ENCODE measurements at regions not wholly inside any gene's neighbourhood (a gene's known extent, or its start where the extent isn't known, plus 50 kb on each side); places are given as distances from the start of the nearest gene placed in this dataset.
"Not testable (repeated sequence)": the region's sequence is repeated elsewhere in the genome, so short reads cannot be mapped to it uniquely, and the experiment has no call there.

DNA sequence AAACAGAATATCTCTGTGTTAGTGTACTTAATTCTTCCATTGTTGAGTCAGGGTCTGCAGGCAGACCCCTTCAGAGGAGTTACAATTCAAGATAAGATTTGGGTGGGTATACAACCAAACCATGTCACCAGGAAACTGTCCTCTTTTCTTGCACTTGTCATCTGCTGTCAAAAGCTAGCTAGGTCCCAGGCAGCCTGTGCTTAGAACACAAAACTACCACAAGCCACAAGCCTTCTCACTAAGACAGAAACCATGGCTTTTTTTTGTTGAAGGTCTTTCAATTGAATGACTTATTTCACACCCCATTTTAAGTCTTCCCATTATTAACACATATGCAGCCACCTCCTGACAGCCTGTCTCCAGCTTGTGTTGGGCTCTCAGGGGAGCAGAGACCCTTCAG, 2345.1 kb downstream of the TP53TG3F start:
- ATAC-seq (replicated peaks in 6 of 8); H3K4me1 ChIP-seq (replicated peaks in 1 of 2); H3K4me3 ChIP-seq; in situ Hi-C loops (cut with MboI; ENCODE audit: low pct_unique_long_range_greater_than_20kb in 2 of 9, low sequenced_read_pairs in 9 of 9, unreplicated experiment in 9 of 9); H3K27ac ChIP-seq: not testable (repeated sequence)

GRCh38 chr16:35823342-35823741, 2363.9 kb downstream of the TP53TG3F start:
- in situ Hi-C loops (cut with MboI; ENCODE audit: low pct_unique_long_range_greater_than_20kb in 2 of 9, low sequenced_read_pairs in 9 of 9, unreplicated experiment in 9 of 9) = no loop called here
- H3K4me3 ChIP-seq = no peak overlapping the region
- H3K27ac ChIP-seq = no peak overlapping the region
- no peaks in the 10 kb centered on the region for H3K4me1 ChIP-seq (replicated peaks in 1 of 2)
- no peak for ATAC-seq (replicated peaks in 6 of 8)

GRCh38 chr16:35841632-35842031, 2382.2 kb downstream of the TP53TG3F start:
- WGBS, 10 experiments = 0 to 7% (median 2%) methylated on average over 1 to 3 of the region's 3 CpGs; no CpG with 5 or more reads in 2 of the 10 experiments
- H3K4me1 ChIP-seq (replicated peaks in 1 of 2) = no peaks in the 10 kb centered on the region
- no peak overlapping the region for H3K4me3 ChIP-seq
- in situ Hi-C loops (cut with MboI; ENCODE audit: low pct_unique_long_range_greater_than_20kb in 2 of 9, low sequenced_read_pairs in 9 of 9, unreplicated experiment in 9 of 9) = no loop called here
- no peak for ATAC-seq (replicated peaks in 6 of 8)
- H3K27ac ChIP-seq = no peak overlapping the region

DNA sequence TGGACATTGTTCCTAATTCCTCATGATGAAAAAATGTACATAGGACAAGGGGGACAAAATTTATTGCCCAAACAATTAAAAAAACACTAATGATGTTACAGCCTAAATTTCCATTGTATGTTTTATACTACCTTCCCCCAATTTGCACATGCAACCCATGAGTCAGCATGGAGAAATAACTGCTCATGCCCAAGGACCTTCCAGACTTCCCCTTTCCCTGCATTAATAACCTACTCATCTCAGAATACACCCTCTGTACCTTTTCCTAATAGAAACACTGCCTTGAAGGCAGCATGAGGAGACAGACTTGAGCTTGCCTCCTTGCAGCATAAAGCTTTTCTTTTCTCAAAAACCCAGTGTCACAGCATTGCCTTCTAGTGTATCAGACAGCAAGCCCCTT, 2402.8 kb downstream of the TP53TG3F start:
- H3K4me1 ChIP-seq (replicated peaks in 1 of 2) = no peaks in the 10 kb centered on the region
- H3K27ac ChIP-seq = no peak overlapping the region
- H3K4me3 ChIP-seq = no peak overlapping the region
- peak in 1 of 8 experiments; percentile 22 for ATAC-seq (replicated peaks in 6 of 8)
- in situ Hi-C loops (cut with MboI; ENCODE audit: low pct_unique_long_range_greater_than_20kb in 2 of 9, low sequenced_read_pairs in 9 of 9, unreplicated experiment in 9 of 9) = no loop called here

GRCh38 chr16:35868630-35869029, 2409.2 kb downstream of the TP53TG3F start:
- ATAC-seq (replicated peaks in 6 of 8) = no peak
- Histone ChIP-seq H3K4me1 (replicated peaks in 1 of 2) (no peaks in the 10 kb centered on the region), H3K4me3 (no peak overlapping the region), H3K27ac (no peak overlapping the region)
- in situ Hi-C loops (cut with MboI; ENCODE audit: low pct_unique_long_range_greater_than_20kb in 2 of 9, low sequenced_read_pairs in 9 of 9, unreplicated experiment in 9 of 9) = no loop called here
- WGBS, 10 experiments = 0 to 71% (median 12%) methylated on average over 1 to 3 of the region's 3 CpGs; no CpG with 5 or more reads in 4 of the 10 experiments

GRCh38 chr16:35873472-35873871, 2414.1 kb downstream of the TP53TG3F start:
- 0 to 57% (median 20%) methylated on average over 1 to 4 of the region's 4 CpGs; no CpG with 5 or more reads in 1 of the 10 experiments for WGBS, 10 experiments
- peak in 2 of 8 experiments; percentile 77 to 91 for ATAC-seq (replicated peaks in 6 of 8)
- in situ Hi-C loops (cut with MboI; ENCODE audit: low pct_unique_long_range_greater_than_20kb in 2 of 9, low sequenced_read_pairs in 9 of 9, unreplicated experiment in 9 of 9) = no loop called here
- H3K27ac ChIP-seq = no peak overlapping the region
- no peak overlapping the region for H3K4me3 ChIP-seq
- H3K4me1 ChIP-seq (replicated peaks in 1 of 2) = no peaks in the 10 kb centered on the region

DNA sequence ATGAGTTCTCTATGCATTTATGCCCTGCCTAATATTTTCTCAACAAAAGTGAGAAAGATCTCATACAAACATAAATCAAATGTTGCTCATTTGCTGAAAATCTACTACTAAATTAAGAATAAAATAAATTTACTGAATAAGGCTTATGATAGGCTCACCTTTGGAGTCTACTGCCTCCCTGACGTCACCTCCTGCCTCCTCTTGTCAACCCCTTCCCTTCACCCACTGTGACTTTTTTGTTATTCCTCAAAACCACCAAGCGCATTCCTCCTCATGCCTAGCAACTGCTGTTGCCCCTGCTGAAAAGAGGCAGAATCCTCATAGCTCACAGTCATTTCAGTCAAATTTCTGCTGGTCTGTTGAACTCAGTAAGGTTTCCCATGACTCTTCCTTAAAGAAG, 2422.2 kb downstream of the TP53TG3F start:
- Histone ChIP-seq H3K27ac (no peak overlapping the region), H3K4me3 (no peak overlapping the region), H3K4me1 (replicated peaks in 1 of 2) (no peaks in the 10 kb centered on the region)
- in situ Hi-C loops (cut with MboI; ENCODE audit: low pct_unique_long_range_greater_than_20kb in 2 of 9, low sequenced_read_pairs in 9 of 9, unreplicated experiment in 9 of 9) = no loop called here
- 21 to 100% (median 54%) methylated on average over 1 to 2 of the region's 2 CpGs; no CpG with 5 or more reads in 2 of the 10 experiments for WGBS, 10 experiments
- ATAC-seq (replicated peaks in 6 of 8) = no peak

- Histone ChIP-seq H3K4me1 (replicated peaks in 1 of 2) (no peaks in the 10 kb centered on the region), H3K27ac (no peak overlapping the region), H3K4me3 (no peak overlapping the region)
- in situ Hi-C loops (cut with MboI; ENCODE audit: low pct_unique_long_range_greater_than_20kb in 2 of 9, low sequenced_read_pairs in 9 of 9, unreplicated experiment in 9 of 9) = no loop called here
- no peak for ATAC-seq (replicated peaks in 6 of 8)
- 22 to 60% (median 60%) methylated on average over 1 of the region's 1 CpG; no CpG with 5 or more reads in 7 of the 10 experiments for WGBS, 10 experiments
Measured at GRCh38 chr16:35906440-35906839, 2447.0 kb downstream of the TP53TG3F start.

- no peaks in the 10 kb centered on the region for H3K4me1 ChIP-seq (replicated peaks in 1 of 2)
- 17 to 88% (median 53%) methylated on average over 1 to 5 of the region's 7 CpGs; no CpG with 5 or more reads in 4 of the 10 experiments for WGBS, 10 experiments
- H3K27ac ChIP-seq = no peak overlapping the region
- no peak overlapping the region for H3K4me3 ChIP-seq
- ATAC-seq (replicated peaks in 6 of 8) = no peak
- in situ Hi-C loops (cut with MboI; ENCODE audit: low pct_unique_long_range_greater_than_20kb in 2 of 9, low sequenced_read_pairs in 9 of 9, unreplicated experiment in 9 of 9) = no loop called here
Measured at GRCh38 chr16:35908152-35908551, 2448.7 kb downstream of the TP53TG3F start.

DNA sequence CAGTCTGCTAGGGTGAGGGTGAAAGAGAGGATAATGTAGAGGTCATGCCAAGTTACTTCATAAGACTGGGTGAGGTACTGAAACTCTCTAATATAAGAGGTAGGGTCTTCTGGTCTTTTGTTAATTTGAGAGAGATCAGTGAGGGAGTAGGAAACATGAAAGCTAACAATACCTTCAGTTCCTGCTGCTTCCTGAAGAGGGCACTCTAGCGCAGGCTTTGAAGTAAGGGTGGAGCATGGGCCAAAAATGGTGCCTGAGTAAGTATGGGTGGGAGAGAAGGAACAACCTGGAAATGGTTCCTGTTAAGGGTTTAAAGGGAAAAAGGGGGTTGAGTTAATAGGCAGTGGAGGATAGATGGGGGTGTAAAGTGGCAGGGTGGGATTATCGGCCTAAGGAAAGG, 2449.5 kb downstream of the TP53TG3F start:
- H3K4me3 ChIP-seq = no peak overlapping the region
- H3K27ac ChIP-seq = no peak overlapping the region
- peak in 2 of 8 experiments; percentile 22 to 24 for ATAC-seq (replicated peaks in 6 of 8)
- WGBS, 10 experiments = 0 to 100% (median 38%) methylated on average over 1 to 2 of the region's 2 CpGs; no CpG with 5 or more reads in 1 of the 10 experiments
- in situ Hi-C loops (cut with MboI; ENCODE audit: low pct_unique_long_range_greater_than_20kb in 2 of 9, low sequenced_read_pairs in 9 of 9, unreplicated experiment in 9 of 9) = no loop called here
- H3K4me1 ChIP-seq (replicated peaks in 1 of 2) = no peaks in the 10 kb centered on the region

- Histone ChIP-seq H3K4me1 (replicated peaks in 1 of 2) (no peaks in the 10 kb centered on the region), H3K27ac (no peak overlapping the region), H3K4me3 (no peak overlapping the region)
- 7 to 83% (median 43%) methylated on average over 1 to 6 of the region's 6 CpGs for WGBS, 10 experiments
- in situ Hi-C loops (cut with MboI; ENCODE audit: low pct_unique_long_range_greater_than_20kb in 2 of 9, low sequenced_read_pairs in 9 of 9, unreplicated experiment in 9 of 9) = no loop called here
- no peak for ATAC-seq (replicated peaks in 6 of 8)
Measured at GRCh38 chr16:35909351-35909954, 2450.0 kb downstream of the TP53TG3F start.

GRCh38 chr16:35910409-35910808, 2451.0 kb downstream of the TP53TG3F start:
- no peak overlapping the region for H3K4me3 ChIP-seq
- in situ Hi-C loops (cut with MboI; ENCODE audit: low pct_unique_long_range_greater_than_20kb in 2 of 9, low sequenced_read_pairs in 9 of 9, unreplicated experiment in 9 of 9) = no loop called here
- no peaks in the 10 kb centered on the region for H3K4me1 ChIP-seq (replicated peaks in 1 of 2)
- 0 to 90% (median 43%) methylated on average over 1 to 4 of the region's 4 CpGs; no CpG with 5 or more reads in 1 of the 10 experiments for WGBS, 10 experiments
- no peak for ATAC-seq (replicated peaks in 6 of 8)
- no peak overlapping the region for H3K27ac ChIP-seq

GRCh38 chr16:35911899-35912298, 2452.5 kb downstream of the TP53TG3F start:
- H3K27ac ChIP-seq = no peak overlapping the region
- WGBS, 10 experiments = 0 to 89% (median 29%) methylated on average over 1 to 5 of the region's 8 CpGs; no CpG with 5 or more reads in 5 of the 10 experiments
- no peaks in the 10 kb centered on the region for H3K4me1 ChIP-seq (replicated peaks in 1 of 2)
- in situ Hi-C loops (cut with MboI; ENCODE audit: low pct_unique_long_range_greater_than_20kb in 2 of 9, low sequenced_read_pairs in 9 of 9, unreplicated experiment in 9 of 9) = no loop called here
- no peak overlapping the region for H3K4me3 ChIP-seq
- no peak for ATAC-seq (replicated peaks in 6 of 8)

DNA sequence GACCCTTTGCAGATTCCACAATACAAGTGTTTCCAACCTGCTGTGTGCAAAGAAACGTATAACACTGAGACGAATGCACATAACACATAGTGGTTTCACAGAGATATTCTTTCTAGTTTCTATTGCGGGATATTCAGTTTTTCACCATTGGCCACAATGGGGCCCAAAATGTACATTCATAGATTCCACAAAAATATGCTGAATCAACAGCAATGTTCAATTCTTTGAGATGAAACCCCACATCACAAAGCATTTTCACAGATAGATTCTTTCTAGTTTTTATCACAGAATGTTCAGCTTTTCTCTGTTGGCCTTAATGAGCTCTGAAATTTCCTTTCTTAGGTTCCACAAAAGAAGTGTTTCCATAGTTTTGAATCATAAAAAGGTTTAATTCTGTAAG, 2472.3 kb downstream of the TP53TG3F start:
- in situ Hi-C loops (cut with MboI; ENCODE audit: low pct_unique_long_range_greater_than_20kb in 2 of 9, low sequenced_read_pairs in 9 of 9, unreplicated experiment in 9 of 9) = no loop called here
- H3K27ac ChIP-seq = no peak overlapping the region
- ATAC-seq (replicated peaks in 6 of 8) = no peak
- no peaks in the 10 kb centered on the region for H3K4me1 ChIP-seq (replicated peaks in 1 of 2)
- WGBS, 10 experiments = 0 to 100% (median 23%) methylated on average over 1 to 3 of the region's 3 CpGs
- no peak overlapping the region for H3K4me3 ChIP-seq

Measured in motor neuron (in vitro differentiated cells).